ENCODE measurements at regions not wholly inside any gene's neighbourhood (a gene's known extent, or its start where the extent isn't known, plus 50 kb on each side); places are given as distances from the start of the nearest gene placed in this dataset.

GRCh38 chr1:209433649-209434031 lies 149.9 kb upstream of the CAMK1G start:
- no peak for TF ChIP-seq CTCF (IDR thresholded peaks at IDR 0.05)
- TF ChIP-seq POLR2AphosphoS5 (IDR thresholded peaks at IDR 0.05) = no peak
